ENCODE measurements at regions not wholly inside any gene's neighbourhood (a gene's known extent, or its start where the extent isn't known, plus 50 kb on each side); places are given as distances from the start of the nearest gene placed in this dataset.

- TF ChIP-seq CTCF (IDR thresholded peaks at IDR 0.05) (no peak), POLR2A (IDR thresholded peaks at IDR 0.05) (no peak)
These were observed 542.1 kb upstream of the MAN1A1 start for GRCh38 chr6:119891644-119892043.

Data from lower leg skin (tissue), 3 donors.